WTC11 (cell line): ENCODE measurements at regions not wholly inside any gene's neighbourhood (a gene's known extent, or its start where the extent isn't known, plus 50 kb on each side); places are given as distances from the start of the nearest gene placed in this dataset.

ENCODE experiments used
- ATAC-seq: fragments of 200-7000 bp; cut with Tn5 transposase; 2 replicates; pipeline ENCODE4 v1.10.0; 2021; ENCODE audit warnings: mild to moderate bottlenecking, moderate library complexity
- CTCF ChIA-PET: fragments of 300-600 bp; sonication (Branson Sonifier 250); formaldehyde crosslinking; loops from one replicate; lab custom pipeline; 2021; ENCODE audit warnings: antibody characterized with exemption; lab: Charles Lee
- POLR2A ChIA-PET: fragments of 350-600 bp; sonication (Branson Sonifier 250); formaldehyde crosslinking; loops from one replicate; lab custom pipeline; 2021; ENCODE audit warnings: antibody characterized with exemption; lab: Charles Lee
- DNase-seq: peaks from one replicate; pipeline ENCODE4 v3.0.0; 2021; ENCODE audit warnings: low spot score
- H3K27ac Mint-ChIP-seq: 2 replicates; pipeline ENCODE4 v1.8.0; 2021; ENCODE audit warnings: mixed read lengths
- H3K27me3 Mint-ChIP-seq: 2 replicates; pipeline ENCODE4 v1.8.0; 2021; ENCODE audit warnings: low read depth, mild to moderate bottlenecking, moderate library complexity, mixed read lengths
- H3K36me3 Mint-ChIP-seq: 2 replicates; pipeline ENCODE4 v1.8.0; 2021; ENCODE audit warnings: mixed read lengths
- H3K4me1 Mint-ChIP-seq: 2 replicates; pipeline ENCODE4 v1.8.0; 2022; ENCODE audit warnings: mixed read lengths
- H3K4me3 Mint-ChIP-seq: 2 replicates; pipeline ENCODE4 v1.8.0; 2021; ENCODE audit warnings: mild to moderate bottlenecking, moderate library complexity, mixed read lengths
- H3K9me3 Mint-ChIP-seq: 2 replicates; pipeline ENCODE4 v1.8.0; 2021; ENCODE audit warnings: mixed read lengths
- ATF1 ChIP-seq: sonication (generic); formaldehyde crosslinking; IDR thresholded peaks from 2 replicates; pipeline ENCODE4 v1.8.1; 2023; ENCODE audit warnings: mild to moderate bottlenecking, moderate library complexity, missing genetic modification reagents
- ATF3 ChIP-seq: sonication (generic); formaldehyde crosslinking; conservative IDR thresholded peaks from 2 replicates; pipeline ENCODE4 v1.8.1; 2022; ENCODE audit warnings: mild to moderate bottlenecking, missing genetic modification reagents
- CBFB ChIP-seq: sonication (generic); formaldehyde crosslinking; IDR thresholded peaks from 2 replicates; pipeline ENCODE4 v1.8.1; 2022; ENCODE audit warnings: mild to moderate bottlenecking, low read depth, missing genetic modification reagents
- ELF4 ChIP-seq: sonication (generic); formaldehyde crosslinking; IDR thresholded peaks from 2 replicates; pipeline ENCODE4 v1.8.1; 2022; ENCODE audit warnings: low read depth, mild to moderate bottlenecking, moderate library complexity, missing genetic modification reagents
- ESRRA ChIP-seq: sonication (generic); formaldehyde crosslinking; IDR thresholded peaks from 2 replicates; pipeline ENCODE4 v1.8.1; 2022; ENCODE audit warnings: mild to moderate bottlenecking, missing genetic modification reagents, borderline replicate concordance
- FOXP1 ChIP-seq: sonication (generic); formaldehyde crosslinking; IDR thresholded peaks from 2 replicates; pipeline ENCODE4 v1.8.0; 2022; ENCODE audit warnings: missing genetic modification reagents, mild to moderate bottlenecking, moderate library complexity, borderline replicate concordance
- GABPB1 ChIP-seq: sonication (generic); formaldehyde crosslinking; IDR thresholded peaks from 2 replicates; pipeline ENCODE4 v1.8.1; 2023; ENCODE audit warnings: mild to moderate bottlenecking, missing genetic modification reagents
- JAZF1 ChIP-seq: fragments of 250-450 bp; sonication (Bioruptor Pico); IDR thresholded peaks from 2 replicates; pipeline ENCODE4 v1.9.0; 2021; ENCODE audit warnings: moderate library complexity, mild to moderate bottlenecking, inconsistent platforms
- NFATC4 ChIP-seq: fragments of 250-450 bp; sonication (Bioruptor Pico); IDR thresholded peaks from 2 replicates; pipeline ENCODE4 v1.9.0; 2021; ENCODE audit warnings: mild to moderate bottlenecking
- NFE2L1 ChIP-seq: sonication (generic); formaldehyde crosslinking; IDR thresholded peaks from 2 replicates; pipeline ENCODE4 v1.8.1; 2023; ENCODE audit warnings: missing genetic modification reagents
- NFYB ChIP-seq: sonication (generic); formaldehyde crosslinking; conservative IDR thresholded peaks from 2 replicates; pipeline ENCODE4 v1.8.0; 2022; ENCODE audit warnings: low read depth, missing genetic modification reagents
- NR1H2 ChIP-seq: sonication (generic); formaldehyde crosslinking; IDR thresholded peaks from 2 replicates; pipeline ENCODE4 v1.9.0; 2021; ENCODE audit warnings: mild to moderate bottlenecking, moderate library complexity, missing genetic modification reagents
- PREB ChIP-seq: sonication (generic); formaldehyde crosslinking; IDR thresholded peaks from 2 replicates; pipeline ENCODE4 v1.8.1; 2022; ENCODE audit warnings: mild to moderate bottlenecking, missing genetic modification reagents, moderate library complexity, borderline replicate concordance
- RELA ChIP-seq: sonication (generic); formaldehyde crosslinking; IDR thresholded peaks from 2 replicates; pipeline ENCODE4 v1.8.1; 2022; ENCODE audit warnings: missing genetic modification reagents, mild to moderate bottlenecking, borderline replicate concordance
- SMAD3 ChIP-seq: sonication (generic); formaldehyde crosslinking; IDR thresholded peaks from 2 replicates; pipeline ENCODE4 v1.8.0; 2022; ENCODE audit warnings: missing genetic modification reagents, mild to moderate bottlenecking, borderline replicate concordance
- SMAD4 ChIP-seq: sonication (generic); formaldehyde crosslinking; IDR thresholded peaks from 2 replicates; pipeline ENCODE4 v1.8.0; 2022; ENCODE audit warnings: mild to moderate bottlenecking, missing genetic modification reagents
- ZBTB21 ChIP-seq: sonication (generic); formaldehyde crosslinking; IDR thresholded peaks from 2 replicates; pipeline ENCODE4 v1.8.1; 2023; ENCODE audit warnings: mild to moderate bottlenecking, missing genetic modification reagents, borderline replicate concordance
- ZNF219 ChIP-seq: sonication (generic); formaldehyde crosslinking; IDR thresholded peaks from 2 replicates; pipeline ENCODE4 v1.8.0; 2023; ENCODE audit warnings: missing genetic modification reagents, mild to moderate bottlenecking, borderline replicate concordance
- ZNF281 ChIP-seq: sonication (generic); formaldehyde crosslinking; IDR thresholded peaks from 2 replicates; pipeline ENCODE4 v1.8.0; 2023; ENCODE audit warnings: mild to moderate bottlenecking, missing genetic modification reagents
- ZNF317 ChIP-seq: sonication (generic); formaldehyde crosslinking; IDR thresholded peaks from 2 replicates; pipeline ENCODE4 v1.8.1; 2023; ENCODE audit warnings: low read depth, mild to moderate bottlenecking, moderate library complexity, missing genetic modification reagents, borderline replicate concordance
- ZNF416 ChIP-seq: fragments of 250-450 bp; sonication (Bioruptor Pico); IDR thresholded peaks from 2 replicates; pipeline ENCODE4 v1.9.0; 2021; ENCODE audit warnings: mild to moderate bottlenecking, inconsistent platforms
- ZNF512 ChIP-seq: sonication (generic); formaldehyde crosslinking; IDR thresholded peaks from 2 replicates; pipeline ENCODE4 v1.8.1; 2022; ENCODE audit warnings: missing genetic modification reagents, borderline replicate concordance
- TF ChIP-seq, protein P1 (sequence below): fragments of 250-450 bp; sonication (Bioruptor Pico); conservative IDR thresholded peaks from 2 replicates; pipeline ENCODE4 v1.9.0; 2021; ENCODE audit warnings: mild to moderate bottlenecking
- TF ChIP-seq, protein P2 (sequence below): fragments of 250-450 bp; sonication (Bioruptor Pico); IDR thresholded peaks from 2 replicates; pipeline ENCODE4 v1.8.0; 2021; ENCODE audit warnings: mild to moderate bottlenecking

GRCh38 chr10:64182671-64183070, 661.5 kb downstream of the REEP3 start:
- no peak for TF ChIP-seq SMAD3 (CRISPR knock-in tag)
- no peak for TF ChIP-seq NR1H2 (CRISPR knock-in tag)
- TF ChIP-seq FOXP1 = no peak
- no peak for TF ChIP-seq GABPB1 (CRISPR knock-in tag)
- TF ChIP-seq ESRRA (CRISPR knock-in tag) = no peak
- no peak for TF ChIP-seq CBFB (CRISPR knock-in tag)
- no peak for TF ChIP-seq NFATC4 (CRISPR knock-in tag)
- TF ChIP-seq ZBTB21 (CRISPR knock-in tag) = no peak
- TF ChIP-seq RELA (CRISPR knock-in tag) = no peak
- TF ChIP-seq ATF3 (CRISPR knock-in tag) = no peak
- TF ChIP-seq ZNF416 (CRISPR knock-in tag) = no peak
- no peak for TF ChIP-seq ELF4 (CRISPR knock-in tag)
- TF ChIP-seq, protein P1, sequence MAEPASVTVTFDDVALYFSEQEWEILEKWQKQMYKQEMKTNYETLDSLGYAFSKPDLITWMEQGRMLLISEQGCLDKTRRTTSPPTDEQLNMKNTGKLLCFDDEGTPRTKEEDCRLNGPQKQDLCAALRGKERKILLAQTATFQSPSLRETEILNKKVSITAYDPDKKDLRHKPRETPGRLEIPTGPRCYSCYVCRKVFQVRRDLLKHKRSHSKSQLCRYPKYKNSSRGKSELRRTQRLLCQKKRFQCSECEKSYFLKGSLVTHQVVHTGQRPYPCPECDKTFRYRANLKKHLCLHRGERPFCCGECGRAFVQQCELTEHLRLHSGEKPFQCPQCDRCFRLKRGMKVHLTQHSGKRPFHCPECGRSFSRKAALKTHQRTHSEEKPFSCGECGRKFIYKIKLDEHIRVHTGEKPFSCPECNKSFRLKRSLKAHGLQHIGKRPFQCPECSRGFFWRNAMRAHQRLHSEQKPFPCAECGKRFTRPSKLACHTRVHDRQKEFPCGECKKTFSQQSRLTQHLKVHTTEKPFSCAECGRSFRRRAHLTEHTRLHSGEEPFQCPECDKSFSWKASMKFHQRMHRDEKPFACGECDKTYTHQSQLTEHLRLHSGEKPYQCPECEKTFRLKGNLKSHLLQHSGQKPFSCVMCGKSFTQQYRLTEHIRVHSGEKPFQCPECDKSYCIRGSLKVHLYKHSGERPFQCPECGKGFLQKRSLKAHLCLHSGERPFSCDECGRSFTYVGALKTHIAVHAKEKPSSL = no peak
- no peak for ATAC-seq
- Mint-ChIP-seq H3K36me3 (no peaks in the 10 kb centered on the region), H3K27me3 (no peaks in the 10 kb centered on the region), H3K27ac (no peak overlapping the region), H3K4me3 (no peak overlapping the region), H3K4me1 (peaks cover 10% of the 10 kb centered on the region), H3K9me3 (peaks cover 5% of the 10 kb centered on the region)
- POLR2A ChIA-PET = no interaction called here
- DNase-seq = no peak
- CTCF ChIA-PET = no interaction called here

DNA sequence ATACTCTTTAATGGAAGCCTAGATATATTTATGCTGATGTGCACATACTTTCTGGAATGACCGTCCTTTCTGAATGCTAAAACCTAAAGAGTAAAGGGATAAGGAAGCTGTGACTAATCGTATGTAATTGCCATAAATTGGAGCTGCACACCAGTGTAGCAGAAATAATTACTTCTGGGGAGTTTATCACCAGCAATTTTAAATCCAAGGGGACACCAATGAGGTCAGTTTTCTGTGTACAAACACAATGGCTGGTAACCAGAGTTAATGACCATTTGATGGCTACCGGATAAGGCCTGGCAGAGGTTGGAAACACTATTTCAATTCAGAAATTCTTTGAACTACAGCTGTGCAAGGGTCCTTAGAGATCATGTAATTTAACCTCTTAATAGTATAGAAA, 670.1 kb downstream of the REEP3 start:
- Mint-ChIP-seq H3K27ac (no peak overlapping the region), H3K27me3 (no peaks in the 10 kb centered on the region), H3K4me3 (no peak overlapping the region), H3K4me1 (0 out of 2 replicates have a peak, but pooled peaks cover under 1% of the 10 kb centered on the region), H3K9me3 (peaks cover 16% of the 10 kb centered on the region), H3K36me3 (no peaks in the 10 kb centered on the region)
- ChIA-PET CTCF (interaction anchor here (1.1 to 1.3 kb wide), 2 partner anchors 150 to 214 kb away, joined by 3 read pairs; no protein-coding TSS in a partner anchor), POLR2A (interaction anchor here (0.5 kb wide), 1 partner anchor 1307 kb away, joined by 3 read pairs; no protein-coding TSS in a partner anchor)
- no peak for DNase-seq
- ATAC-seq = no peak
- no peak for TF ChIP-seq ZNF219 (CRISPR knock-in tag)
- no peak for TF ChIP-seq ZNF512 (CRISPR knock-in tag)
- no peak for TF ChIP-seq GABPB1 (CRISPR knock-in tag)
- TF ChIP-seq PREB (CRISPR knock-in tag) = no peak
- TF ChIP-seq, protein P2, sequence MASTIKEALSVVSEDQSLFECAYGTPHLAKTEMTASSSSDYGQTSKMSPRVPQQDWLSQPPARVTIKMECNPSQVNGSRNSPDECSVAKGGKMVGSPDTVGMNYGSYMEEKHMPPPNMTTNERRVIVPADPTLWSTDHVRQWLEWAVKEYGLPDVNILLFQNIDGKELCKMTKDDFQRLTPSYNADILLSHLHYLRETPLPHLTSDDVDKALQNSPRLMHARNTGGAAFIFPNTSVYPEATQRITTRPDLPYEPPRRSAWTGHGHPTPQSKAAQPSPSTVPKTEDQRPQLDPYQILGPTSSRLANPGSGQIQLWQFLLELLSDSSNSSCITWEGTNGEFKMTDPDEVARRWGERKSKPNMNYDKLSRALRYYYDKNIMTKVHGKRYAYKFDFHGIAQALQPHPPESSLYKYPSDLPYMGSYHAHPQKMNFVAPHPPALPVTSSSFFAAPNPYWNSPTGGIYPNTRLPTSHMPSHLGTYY (CRISPR knock-in tag) = no peak
- TF ChIP-seq ATF1 = no peak
- no peak for TF ChIP-seq ZNF317 (CRISPR knock-in tag)
- no peak for TF ChIP-seq JAZF1 (CRISPR knock-in tag)
- TF ChIP-seq NFE2L1 = no peak
- TF ChIP-seq NFYB (CRISPR knock-in tag) = no peak
- TF ChIP-seq SMAD4 = no peak
- no peak for TF ChIP-seq ESRRA (CRISPR knock-in tag)
- no peak for TF ChIP-seq ZNF281 (CRISPR knock-in tag)
